Activated T-cell treated with anti-CD3 and anti-CD28 coated beads for 48 hours (primary cell): ENCODE measurements at regions not wholly inside any gene's neighbourhood (a gene's known extent, or its start where the extent isn't known, plus 50 kb on each side); places are given as distances from the start of the nearest gene placed in this dataset.

Experiments used
- DNase-seq: peaks from one replicate; pipeline ENCODE4 v3.0.0-alpha.2; 2020; ENCODE audit warnings: low read depth

- no peak for DNase-seq
Observed at GRCh38 chr5:86780018-86780417, 162.3 kb downstream of the COX7C start.

- DNase-seq: no peak
Observed at GRCh38 chr5:86786955-86787354, 169.2 kb downstream of the COX7C start.

GRCh38 chr5:86795659-86796058 is 177.9 kb downstream of the COX7C start:
- no peak for DNase-seq

- no peak for DNase-seq
Observed at GRCh38 chr5:86797677-86798076, 179.9 kb downstream of the COX7C start.

- no peak for DNase-seq
Observed at GRCh38 chr5:86806206-86806605, 188.5 kb downstream of the COX7C start.

GRCh38 chr5:86807046-86808031 is 189.6 kb downstream of the COX7C start:
- no peak for DNase-seq

- no peak for DNase-seq
Observed at GRCh38 chr5:86814315-86814714, 196.6 kb downstream of the COX7C start.

GRCh38 chr5:86814907-86815306 is 197.2 kb downstream of the COX7C start:
- DNase-seq: no peak

GRCh38 chr5:86824637-86825036 is 206.9 kb downstream of the COX7C start:
- DNase-seq: no peak

GRCh38 chr5:86831128-86831527 is 213.4 kb downstream of the COX7C start:
- DNase-seq: no peak

- DNase-seq: no peak
Observed at GRCh38 chr5:86833868-86834267, 216.1 kb downstream of the COX7C start.

GRCh38 chr5:86837610-86838009 is 219.9 kb downstream of the COX7C start:
- DNase-seq: no peak

GRCh38 chr5:86838083-86838482 is 220.3 kb downstream of the COX7C start:
- DNase-seq: no peak

GRCh38 chr5:86841000-86841644 is 223.4 kb downstream of the COX7C start:
- no peak for DNase-seq

GRCh38 chr5:86858442-86858841 is 240.7 kb downstream of the COX7C start:
- DNase-seq: no peak

- no peak for DNase-seq
Observed at GRCh38 chr5:86861512-86861911, 243.8 kb downstream of the COX7C start.

- DNase-seq: no peak
Observed at GRCh38 chr5:86862093-86862492, 244.4 kb downstream of the COX7C start.

GRCh38 chr5:86864051-86864450 is 246.3 kb downstream of the COX7C start:
- no peak for DNase-seq

GRCh38 chr5:86865256-86865785 is 247.6 kb downstream of the COX7C start:
- no peak for DNase-seq

GRCh38 chr5:86866036-86866435 is 248.3 kb downstream of the COX7C start:
- DNase-seq: no peak

- no peak for DNase-seq
Observed at GRCh38 chr5:86869268-86869667, 251.5 kb downstream of the COX7C start.

- DNase-seq: no peak
Observed at GRCh38 chr5:86875539-86875938, 257.8 kb downstream of the COX7C start.

- DNase-seq: no peak
Observed at GRCh38 chr5:86878250-86878649, 260.5 kb downstream of the COX7C start.
